ENCODE measurements at regions not wholly inside any gene's neighbourhood (a gene's known extent, or its start where the extent isn't known, plus 50 kb on each side); places are given as distances from the start of the nearest gene placed in this dataset.

GRCh38 chr16:8178271-8178670, 412.0 kb downstream of the TMEM114 start:
- TF ChIP-seq RAD21 (IDR thresholded peaks at IDR 0.05; ENCODE audit: low read depth) (no peak), YY1 (IDR thresholded peaks at IDR 0.05; ENCODE audit: low read depth) (no peak), NFIC (IDR thresholded peaks at IDR 0.05) (no peak), TCF12 (IDR thresholded peaks at IDR 0.05; ENCODE audit: low read depth) (no peak), TAF1 (IDR thresholded peaks at IDR 0.05; ENCODE audit: low read depth) (no peak), FOXM1 (IDR thresholded peaks at IDR 0.05; ENCODE audit: borderline replicate concordance, low read depth) (no peak)

GRCh38 chr16:8175411-8175810, 414.9 kb downstream of the TMEM114 start:
- TF ChIP-seq EP300 (IDR thresholded peaks at IDR 0.05; ENCODE audit: borderline replicate concordance) (no peak), REST (IDR thresholded peaks at IDR 0.05; ENCODE audit: low read depth) (no peak), CEBPB (IDR thresholded peaks at IDR 0.05) (no peak), CREB1 (IDR thresholded peaks at IDR 0.05; ENCODE audit: low read depth) (no peak), FOXM1 (IDR thresholded peaks at IDR 0.05; ENCODE audit: borderline replicate concordance, low read depth) (no peak), YY1 (IDR thresholded peaks at IDR 0.05; ENCODE audit: low read depth) (no peak), TCF12 (IDR thresholded peaks at IDR 0.05; ENCODE audit: low read depth) (no peak), EGR1 (IDR thresholded peaks at IDR 0.05) (no peak), NFIC (IDR thresholded peaks at IDR 0.05) (no peak), ZBTB7A (IDR thresholded peaks at IDR 0.05; ENCODE audit: low read depth) (no peak), RAD21 (IDR thresholded peaks at IDR 0.05; ENCODE audit: low read depth) (no peak), MAX (IDR thresholded peaks at IDR 0.05) (no peak), TAF1 (IDR thresholded peaks at IDR 0.05; ENCODE audit: low read depth) (no peak), TEAD4 (IDR thresholded peaks at IDR 0.05) (no peak)
- TF ChIP-seq, protein P1, sequence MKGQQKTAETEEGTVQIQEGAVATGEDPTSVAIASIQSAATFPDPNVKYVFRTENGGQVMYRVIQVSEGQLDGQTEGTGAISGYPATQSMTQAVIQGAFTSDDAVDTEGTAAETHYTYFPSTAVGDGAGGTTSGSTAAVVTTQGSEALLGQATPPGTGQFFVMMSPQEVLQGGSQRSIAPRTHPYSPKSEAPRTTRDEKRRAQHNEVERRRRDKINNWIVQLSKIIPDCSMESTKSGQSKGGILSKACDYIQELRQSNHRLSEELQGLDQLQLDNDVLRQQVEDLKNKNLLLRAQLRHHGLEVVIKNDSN (IDR thresholded peaks at IDR 0.05) = no peak

DNA sequence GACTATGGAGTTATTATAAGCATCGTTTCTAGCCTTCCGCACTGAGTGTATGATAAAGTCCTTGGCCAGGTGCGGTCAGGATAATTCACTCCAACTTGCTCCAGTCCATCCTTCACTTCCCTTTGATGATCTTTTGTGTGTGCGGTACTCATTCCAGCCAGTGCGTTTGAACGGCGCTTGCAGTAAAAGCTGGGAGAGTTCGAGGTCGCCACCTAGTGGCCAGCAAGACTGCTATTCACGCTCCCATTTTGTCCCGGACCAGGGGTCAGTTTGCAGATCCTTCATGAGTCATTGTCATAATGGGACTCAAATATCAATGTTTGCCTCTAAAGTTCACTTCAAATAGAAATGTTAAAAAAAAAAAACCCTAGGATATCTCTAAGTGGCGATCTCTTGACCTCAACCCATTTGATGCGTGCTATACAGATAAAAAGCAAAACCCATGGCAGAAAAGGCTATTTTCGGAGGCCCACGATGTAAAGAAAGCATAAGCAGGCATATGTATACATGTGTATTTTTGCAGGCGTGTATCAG, 417.1 kb downstream of the TMEM114 start:
- TF ChIP-seq RAD21 (IDR thresholded peaks at IDR 0.05; ENCODE audit: low read depth) (peak; percentile 59), CEBPB (IDR thresholded peaks at IDR 0.05) (no peak)

GRCh38 chr16:8172551-8172950, 417.8 kb downstream of the TMEM114 start:
- TF ChIP-seq TAF1 (IDR thresholded peaks at IDR 0.05; ENCODE audit: low read depth) = no peak

DNA sequence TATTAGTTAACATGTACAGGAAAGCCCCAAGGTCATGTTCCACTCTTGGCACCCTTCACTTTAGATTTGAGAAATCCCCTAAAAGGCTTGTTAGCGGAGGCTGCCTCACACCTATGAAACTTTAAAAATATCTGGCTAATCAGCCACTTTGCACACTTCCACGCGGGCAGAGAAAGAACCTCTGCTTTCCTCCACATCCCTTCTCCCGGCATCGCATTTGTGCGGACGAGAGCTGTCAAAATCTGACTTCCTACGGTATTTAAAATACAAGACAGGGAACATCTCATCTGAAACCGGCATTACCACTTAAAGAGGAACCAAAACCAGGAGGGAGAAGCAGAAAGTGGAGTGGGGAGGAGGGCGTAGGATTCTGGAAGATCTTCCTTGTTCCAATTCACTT, 422.3 kb downstream of the TMEM114 start:
- TF ChIP-seq TCF12 (IDR thresholded peaks at IDR 0.05; ENCODE audit: low read depth) (no peak), RAD21 (IDR thresholded peaks at IDR 0.05; ENCODE audit: low read depth) (no peak), CREB1 (IDR thresholded peaks at IDR 0.05; ENCODE audit: low read depth) (no peak), YY1 (IDR thresholded peaks at IDR 0.05; ENCODE audit: low read depth) (no peak), ZBTB7A (IDR thresholded peaks at IDR 0.05; ENCODE audit: low read depth) (no peak), NFIC (IDR thresholded peaks at IDR 0.05) (no peak), REST (IDR thresholded peaks at IDR 0.05; ENCODE audit: low read depth) (no peak), TEAD4 (IDR thresholded peaks at IDR 0.05) (no peak), EGR1 (IDR thresholded peaks at IDR 0.05) (no peak), TAF1 (IDR thresholded peaks at IDR 0.05; ENCODE audit: low read depth) (no peak)
- TF ChIP-seq, protein P1 (IDR thresholded peaks at IDR 0.05) = no peak

GRCh38 chr16:8167436-8167835, 422.9 kb downstream of the TMEM114 start:
- no peak for TF ChIP-seq EGR1 (IDR thresholded peaks at IDR 0.05)
- TF ChIP-seq TAF1 (IDR thresholded peaks at IDR 0.05; ENCODE audit: low read depth) = no peak
- no peak for TF ChIP-seq FOXM1 (IDR thresholded peaks at IDR 0.05; ENCODE audit: borderline replicate concordance, low read depth)
- TF ChIP-seq, protein P1 (IDR thresholded peaks at IDR 0.05) = no peak
- no peak for TF ChIP-seq RAD21 (IDR thresholded peaks at IDR 0.05; ENCODE audit: low read depth)

- TF ChIP-seq CEBPB (IDR thresholded peaks at IDR 0.05) (no peak), TCF12 (IDR thresholded peaks at IDR 0.05; ENCODE audit: low read depth) (no peak), REST (IDR thresholded peaks at IDR 0.05; ENCODE audit: low read depth) (no peak)
Observed at GRCh38 chr16:8158051-8158450, 432.3 kb downstream of the TMEM114 start.

Measured in Ishikawa (cell line).